HepG2 (cell line): ENCODE measurements at regions not wholly inside any gene's neighbourhood (a gene's known extent, or its start where the extent isn't known, plus 50 kb on each side); places are given as distances from the start of the nearest gene placed in this dataset.
A peak's percentile ranks its signal among the peaks of the same experiment; 100 is the strongest.

Experiments used
- ATAC-seq: fragments of 200-7000 bp; cut with Tn5 transposase; 3 replicates; pipeline ENCODE4 v1.9.1; 2020; ENCODE audit warnings: mild to moderate bottlenecking, moderate library complexity
- BruUV-seq: library from RNA; stranded (reverse); fragments of 400-500 nt; replicated peaks from 2 replicates; lab custom pipeline; 2021; lab: Mats Ljungman, UMichigan
- CTCF ChIA-PET: fragments of 300-600 bp; formaldehyde crosslinking; extraction: SDS; loops from one replicate; lab custom pipeline; 2021; ENCODE audit warnings: low total read pairs, inconsistent platforms, low intra/inter-chr PET ratio; lab: Yijun Ruan, JAX
- POLR2A ChIA-PET: fragments of 350-600 bp; sonication (Branson Sonifier 250); formaldehyde crosslinking; loops from one replicate; lab custom pipeline; 2020; ENCODE audit warnings: antibody characterized with exemption, inconsistent platforms; lab: Yijun Ruan, JAX
- DNase-seq: peaks from one replicate; pipeline ENCODE4 v3.0.0-alpha.2; 2015; ENCODE audit warnings: low spot score
- FAIRE-seq: peaks from 3 replicates; lab custom pipeline; 2011; peaks lifted over from hg19 to GRCh38; lab: Jason Lieb, UNC
- H2AFZ ChIP-seq: one replicate; pipeline ENCODE4 v1.6.1; 2011; ENCODE audit warnings: low read length, inconsistent platforms
- H3K27ac ChIP-seq: fragments of 300-600 bp; 3 replicates; pipeline ENCODE4 v1.8.0; 2011; ENCODE audit warnings: mixed run types, mild to moderate bottlenecking, mixed read lengths, low read length, inconsistent platforms; ENCODE audit not compliant: insufficient read depth; ENCODE audit errors: extremely low read length
- H3K27me3 ChIP-seq, 2 experiments: fragments of 200-600 bp in 1 of 2; 2 replicates in 1 of 2; 3 replicates in 1 of 2; pipeline versions ENCODE4 v1.6.0 to v1.8.0; 2011; ENCODE audit warnings: low read length in 2 of 2, mild to moderate bottlenecking in 2 of 2, moderate library complexity in 2 of 2, inconsistent platforms in 1 of 2; ENCODE audit not compliant: insufficient read depth in 2 of 2, control insufficient read depth in 1 of 2
- H3K36me3 ChIP-seq, 2 experiments: fragments of 200-600 bp in 1 of 2; replicated peaks in 1 of 2; 2 replicates in 1 of 2; 3 replicates in 1 of 2; pipeline versions ENCODE4 v1.5.1 to v1.8.0; 2011; ENCODE audit warnings: low read length in 2 of 2, inconsistent platforms in 1 of 2; ENCODE audit not compliant: insufficient read depth in 2 of 2, control insufficient read depth in 1 of 2
- H3K4me1 ChIP-seq: 2 replicates; pipeline ENCODE4 v1.5.1; 2012; ENCODE audit warnings: low read length, inconsistent platforms; ENCODE audit not compliant: insufficient read depth
- H3K4me2 ChIP-seq: 2 replicates; pipeline ENCODE4 v1.6.0; 2011; ENCODE audit warnings: low read depth, low read length, inconsistent platforms
- H3K4me3 ChIP-seq, 3 experiments: fragments of 200-600 bp in 1 of 3; sonication (generic), shearing (Covaris generic) in 1 of 3; replicated peaks in 1 of 3; 2 replicates each; pipeline ENCODE4 v1.5.1; 2011 to 2016; ENCODE audit warnings: low read length in 3 of 3, inconsistent platforms in 2 of 3, low read depth in 2 of 3, mild to moderate bottlenecking in 2 of 3, control low read depth in 1 of 3, mixed read lengths in 1 of 3; ENCODE audit not compliant: insufficient read depth in 1 of 3
- H3K79me2 ChIP-seq: one replicate; pipeline ENCODE4 v1.6.1; 2011; ENCODE audit warnings: low read length, inconsistent platforms; ENCODE audit not compliant: insufficient read depth
- H3K9ac ChIP-seq: 2 replicates; pipeline ENCODE4 v1.6.0; 2011; ENCODE audit warnings: mild to moderate bottlenecking, low read depth, low read length, inconsistent platforms; ENCODE audit not compliant: insufficient read depth
- H3K9me3 ChIP-seq: 2 replicates; pipeline ENCODE4 v1.5.1; 2012; ENCODE audit warnings: mild to moderate bottlenecking, low read length
- H4K20me1 ChIP-seq: 2 replicates; pipeline ENCODE4 v1.6.0; 2011; ENCODE audit warnings: inconsistent platforms, mild to moderate bottlenecking, low read length, moderate library complexity; ENCODE audit not compliant: insufficient read depth
- ASH2L ChIP-seq: fragments of 300-600, 200-600 bp; sonication (generic); IDR thresholded peaks from 2 replicates; pipeline ENCODE4 v1.7.0; 2017; ENCODE audit warnings: low read depth, mild to moderate bottlenecking, moderate library complexity, mixed read lengths, low read length; ENCODE audit not compliant: insufficient read length
- ATF6 ChIP-seq: sonication (generic); formaldehyde crosslinking; conservative IDR thresholded peaks from 2 replicates; pipeline ENCODE4 v1.4.0; 2020; ENCODE audit warnings: missing genetic modification reagents
- CERS6 ChIP-seq: sonication (generic); formaldehyde crosslinking; IDR thresholded peaks from 2 replicates; pipeline ENCODE4 v1.5.0; 2020; ENCODE audit warnings: missing genetic modification reagents
- HNRNPH1 ChIP-seq: fragments of 200-400 bp; formaldehyde crosslinking; optimal IDR thresholded peaks from 2 replicates; pipeline ENCODE3; 2017; ENCODE audit warnings: mild to moderate bottlenecking, low read depth, low read length
- ISX ChIP-seq: sonication (generic); formaldehyde crosslinking; conservative IDR thresholded peaks from 2 replicates; pipeline ENCODE4 v1.5.0; 2020; ENCODE audit warnings: missing genetic modification reagents
- KDM1A ChIP-seq: IDR thresholded peaks from 2 replicates; pipeline ENCODE4 v1.6.1; 2016; ENCODE audit warnings: missing compliant biosample characterization
- PATZ1 ChIP-seq: sonication (generic); formaldehyde crosslinking; IDR thresholded peaks from 2 replicates; pipeline ENCODE4 v1.4.0; 2020; ENCODE audit warnings: missing genetic modification reagents
- RELA ChIP-seq: sonication (generic); formaldehyde crosslinking; IDR thresholded peaks from 2 replicates; pipeline ENCODE4 v1.4.0; 2020; ENCODE audit warnings: missing genetic modification reagents
- SCMH1 ChIP-seq: sonication (generic); formaldehyde crosslinking; IDR thresholded peaks from 2 replicates; pipeline ENCODE4 v1.9.0; 2021; ENCODE audit warnings: missing genetic modification reagents, mild to moderate bottlenecking, borderline replicate concordance
- SMC3 ChIP-seq: IDR thresholded peaks from 2 replicates; pipeline ENCODE4 v1.6.1; 2011; ENCODE audit warnings: low read length, improper control_type of control experiment
- SOX5 ChIP-seq: IDR thresholded peaks from 2 replicates; pipeline ENCODE4 v1.6.1; 2016; ENCODE audit warnings: borderline replicate concordance
- ZBTB37 ChIP-seq: sonication (generic); formaldehyde crosslinking; IDR thresholded peaks from 2 replicates; pipeline ENCODE4 v1.4.0; 2020; ENCODE audit warnings: mild to moderate bottlenecking, missing genetic modification reagents
- ZKSCAN8 ChIP-seq: IDR thresholded peaks from 2 replicates; pipeline ENCODE4 v1.6.1; 2016; ENCODE audit warnings: borderline replicate concordance, missing genetic modification reagents, missing compliant biosample characterization
- ZNF274 ChIP-seq: sonication (generic); formaldehyde crosslinking; IDR thresholded peaks from 2 replicates; pipeline ENCODE4 v1.5.1; 2020; ENCODE audit warnings: mild to moderate bottlenecking, missing genetic modification reagents
- ZNF550 ChIP-seq: sonication (generic); formaldehyde crosslinking; IDR thresholded peaks from 2 replicates; pipeline ENCODE4 v1.4.0; 2020; ENCODE audit warnings: mild to moderate bottlenecking, missing genetic modification reagents, borderline replicate concordance
- ZNF557 ChIP-seq: sonication (generic); formaldehyde crosslinking; IDR thresholded peaks from 2 replicates; pipeline ENCODE4 v1.4.0; 2020; ENCODE audit warnings: missing genetic modification reagents
- WGBS: methylation state at CpG from one replicate; pipeline ENCODE4 v1.1.6; 2017; ENCODE audit warnings: low lambda C conversion rate; 5-methylcytosine and 5-hydroxymethylcytosine counted together
- in situ Hi-C: cut with HindIII; loops from 2 replicates; pipeline ENCODE4 v1.10.0; 2017; ENCODE audit warnings: low pct_unique_long_range_greater_than_20kb; ENCODE audit not compliant: extremely low pct_ligation_motif_present
- intact Hi-C: fragments of 100-400 bp; cut with micrococcal nuclease; formaldehyde crosslinking; loops from one replicate; pipeline ENCODE4 v1.10.0; 2022; ENCODE audit not compliant: unreplicated experiment
- TF ChIP-seq, protein P1 (sequence below): fragments of 450-650 bp; IDR thresholded peaks from 2 replicates; pipeline ENCODE4 v1.6.1; 2016

GRCh38 chr15:62986948-62987347 is 55.6 kb upstream of the TPM1 start (continued):
- TF ChIP-seq, protein P1, sequence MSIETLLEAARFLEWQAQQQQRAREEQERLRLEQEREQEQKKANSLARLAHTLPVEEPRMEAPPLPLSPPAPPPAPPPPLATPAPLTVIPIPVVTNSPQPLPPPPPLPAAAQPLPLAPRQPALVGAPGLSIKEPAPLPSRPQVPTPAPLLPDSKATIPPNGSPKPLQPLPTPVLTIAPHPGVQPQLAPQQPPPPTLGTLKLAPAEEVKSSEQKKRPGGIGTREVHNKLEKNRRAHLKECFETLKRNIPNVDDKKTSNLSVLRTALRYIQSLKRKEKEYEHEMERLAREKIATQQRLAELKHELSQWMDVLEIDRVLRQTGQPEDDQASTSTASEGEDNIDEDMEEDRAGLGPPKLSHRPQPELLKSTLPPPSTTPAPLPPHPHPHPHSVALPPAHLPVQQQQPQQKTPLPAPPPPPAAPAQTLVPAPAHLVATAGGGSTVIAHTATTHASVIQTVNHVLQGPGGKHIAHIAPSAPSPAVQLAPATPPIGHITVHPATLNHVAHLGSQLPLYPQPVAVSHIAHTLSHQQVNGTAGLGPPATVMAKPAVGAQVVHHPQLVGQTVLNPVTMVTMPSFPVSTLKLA, result no peak
- no peak for TF ChIP-seq KDM1A
- no peak for TF ChIP-seq ZKSCAN8 (CRISPR knock-in tag)
- TF ChIP-seq RELA, result peak; percentile 83; the same call in 1 of the 2 replicates
- no peak for TF ChIP-seq PATZ1 (CRISPR knock-in tag)
- TF ChIP-seq ZNF274 (CRISPR knock-in tag), result no peak
- TF ChIP-seq, all 625 proteins: peak for 5

DNA sequence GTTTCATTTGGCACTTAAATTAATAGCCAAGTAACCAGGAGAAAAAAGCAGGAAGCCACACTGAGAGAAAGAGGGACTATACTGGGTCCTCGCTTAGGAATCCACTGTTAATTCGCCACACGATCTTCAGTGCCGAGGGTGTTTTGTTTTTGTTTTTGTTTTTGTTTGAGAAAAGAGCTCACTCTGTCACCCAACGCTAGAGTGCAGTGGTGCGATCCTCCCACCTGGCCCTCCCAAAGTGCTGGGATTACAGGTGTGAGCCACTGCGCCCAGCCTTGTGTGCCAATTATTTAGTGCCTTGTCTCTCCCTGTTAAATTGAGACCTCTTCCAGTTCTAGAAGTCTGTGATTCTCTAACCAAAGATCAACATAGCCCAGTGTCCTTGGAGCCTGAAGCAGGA is 53.8 kb upstream of the TPM1 start:
- no TSS peak for BruUV-seq
- Histone ChIP-seq H3K36me3 (no peaks in the 10 kb centered on the region), H3K27ac (no peak overlapping the region), H3K79me2 (no peaks in the 10 kb centered on the region), H3K4me2 (no peak overlapping the region), H3K9ac (no peak overlapping the region)
- ATAC-seq, result no peak
- TF ChIP-seq ISX (CRISPR knock-in tag), result no peak
- no peak for TF ChIP-seq ZNF557
- TF ChIP-seq SCMH1 (CRISPR knock-in tag), result no peak
- no peak for TF ChIP-seq SOX5 (CRISPR knock-in tag)
- TF ChIP-seq ASH2L, result no peak
- TF ChIP-seq SMC3, result no peak
- TF ChIP-seq ZBTB37 (CRISPR knock-in tag), result no peak
- no peak for TF ChIP-seq CERS6 (CRISPR knock-in tag)
- TF ChIP-seq ZNF550 (CRISPR knock-in tag), result no peak
- no peak for TF ChIP-seq HNRNPH1
- TF ChIP-seq ATF6 (CRISPR knock-in tag), result no peak
- TF ChIP-seq, all 625 proteins: peak for 0
- FAIRE-seq, result no peak
- H3K9me3 ChIP-seq, result no peaks in the 10 kb centered on the region
- no peak for DNase-seq
- no peak overlapping the region for H3K4me3 ChIP-seq
- in situ Hi-C loops (no loop called here), intact Hi-C loops (no loop called here)
- WGBS, result 97% methylated on average over 7 of the region's 7 CpGs
- no peaks in the 10 kb centered on the region for H3K27me3 ChIP-seq
- peaks cover 54% of the 10 kb centered on the region for H3K4me1 ChIP-seq
- H4K20me1 ChIP-seq, result no peaks in the 10 kb centered on the region
- no peak overlapping the region for H2AFZ ChIP-seq
- ChIA-PET CTCF (no interaction called here), POLR2A (interaction anchor here (1.6 kb wide), 1 partner anchor 22 kb away, joined by 4 read pairs; no protein-coding TSS in a partner anchor)
